Astrocyte of the cerebellum (primary cell): ENCODE measurements at regions not wholly inside any gene's neighbourhood (a gene's known extent, or its start where the extent isn't known, plus 50 kb on each side); places are given as distances from the start of the nearest gene placed in this dataset.
"Not testable (repeated sequence)": the region's sequence is repeated elsewhere in the genome, so short reads cannot be mapped to it uniquely, and the experiment has no call there.

Experiments used
- DNase-seq: peaks from one replicate; pipeline ENCODE4 v3.0.0-alpha.2; 2011; ENCODE audit warnings: low read depth
- H3K4me3 ChIP-seq: 2 replicates; pipeline ENCODE4 v1.5.1; 2011; ENCODE audit warnings: mild to moderate bottlenecking, low read depth, low read length, moderate library complexity
- in situ Hi-C: cut with HindIII; loops from 2 replicates; pipeline ENCODE4 v1.10.0; 2017; ENCODE audit warnings: low sequenced_read_pairs
- TF ChIP-seq, protein P1 (sequence below): IDR thresholded peaks from 2 replicates; pipeline ENCODE4 v1.5.1; 2012; ENCODE audit warnings: low read length, low read depth, moderate library complexity, mild to moderate bottlenecking; ENCODE audit errors: missing control alignments

DNA sequence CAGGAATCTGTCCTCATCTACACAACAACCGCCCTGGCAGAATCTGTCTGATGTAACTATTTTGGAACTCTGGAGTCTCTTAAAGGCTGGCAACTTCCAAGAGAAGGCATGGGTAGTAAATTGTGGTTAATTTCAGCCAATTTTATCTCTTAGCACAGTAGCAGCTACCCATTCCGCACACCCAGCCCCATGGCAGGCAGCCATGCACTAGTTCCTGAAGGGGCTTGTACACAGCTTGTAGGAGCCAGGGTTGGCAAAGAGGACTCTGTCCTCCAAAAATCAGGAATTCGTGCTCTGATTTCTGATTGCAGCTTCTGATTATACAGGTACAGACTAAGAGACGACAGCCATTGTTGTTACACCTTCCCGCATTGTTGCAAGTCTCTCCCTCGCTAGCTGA, 155.9 kb downstream of the RNF144B start:
- no peak for DNase-seq
- in situ Hi-C loops = no loop called here
- H3K4me3 ChIP-seq = no peak overlapping the region
- TF ChIP-seq, protein P1, sequence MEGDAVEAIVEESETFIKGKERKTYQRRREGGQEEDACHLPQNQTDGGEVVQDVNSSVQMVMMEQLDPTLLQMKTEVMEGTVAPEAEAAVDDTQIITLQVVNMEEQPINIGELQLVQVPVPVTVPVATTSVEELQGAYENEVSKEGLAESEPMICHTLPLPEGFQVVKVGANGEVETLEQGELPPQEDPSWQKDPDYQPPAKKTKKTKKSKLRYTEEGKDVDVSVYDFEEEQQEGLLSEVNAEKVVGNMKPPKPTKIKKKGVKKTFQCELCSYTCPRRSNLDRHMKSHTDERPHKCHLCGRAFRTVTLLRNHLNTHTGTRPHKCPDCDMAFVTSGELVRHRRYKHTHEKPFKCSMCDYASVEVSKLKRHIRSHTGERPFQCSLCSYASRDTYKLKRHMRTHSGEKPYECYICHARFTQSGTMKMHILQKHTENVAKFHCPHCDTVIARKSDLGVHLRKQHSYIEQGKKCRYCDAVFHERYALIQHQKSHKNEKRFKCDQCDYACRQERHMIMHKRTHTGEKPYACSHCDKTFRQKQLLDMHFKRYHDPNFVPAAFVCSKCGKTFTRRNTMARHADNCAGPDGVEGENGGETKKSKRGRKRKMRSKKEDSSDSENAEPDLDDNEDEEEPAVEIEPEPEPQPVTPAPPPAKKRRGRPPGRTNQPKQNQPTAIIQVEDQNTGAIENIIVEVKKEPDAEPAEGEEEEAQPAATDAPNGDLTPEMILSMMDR = no peak

DNA sequence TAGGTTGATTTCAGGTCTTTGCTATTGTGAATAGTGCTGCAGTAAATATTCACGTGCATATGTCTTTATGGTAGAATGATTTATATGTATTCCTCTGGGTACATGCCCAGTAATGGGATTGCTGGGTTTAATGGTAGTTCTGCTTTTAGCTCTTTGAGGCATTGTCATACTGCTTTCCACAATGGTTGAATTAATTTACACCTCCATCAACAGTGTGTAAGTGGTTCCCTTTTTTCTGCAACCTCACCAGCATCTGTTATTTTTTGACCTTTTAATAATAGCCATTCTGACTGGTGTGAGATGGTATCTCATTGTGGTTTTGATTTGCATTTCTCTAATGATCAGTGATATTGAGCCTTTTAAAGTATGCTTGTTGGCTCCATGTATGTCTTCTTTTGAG, 158.0 kb downstream of the RNF144B start:
- H3K4me3 ChIP-seq, DNase-seq, in situ Hi-C loops: not testable (repeated sequence)

DNA sequence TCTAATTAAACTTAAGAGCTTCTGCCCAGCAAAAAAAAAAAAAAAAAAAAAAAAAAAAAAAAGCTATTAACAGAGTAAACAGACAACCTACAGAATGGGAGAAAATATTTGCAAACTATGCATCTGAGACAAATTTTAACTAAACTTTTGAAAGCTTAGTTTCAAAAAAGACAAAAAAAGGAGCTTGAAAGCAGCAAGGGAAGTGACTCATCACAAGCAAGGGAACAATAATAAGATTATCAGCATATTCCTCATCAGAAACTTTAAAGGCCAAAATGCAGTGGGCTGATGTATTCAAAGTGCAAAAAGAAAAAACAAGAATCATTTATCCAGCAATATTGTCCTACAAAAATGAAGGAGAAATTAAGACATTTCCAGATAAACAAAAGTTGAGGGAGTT, 158.6 kb downstream of the RNF144B start:
- no peak for DNase-seq
- in situ Hi-C loops = no loop called here
- H3K4me3 ChIP-seq = no peak overlapping the region
- TF ChIP-seq, protein P1 = no peak

DNA sequence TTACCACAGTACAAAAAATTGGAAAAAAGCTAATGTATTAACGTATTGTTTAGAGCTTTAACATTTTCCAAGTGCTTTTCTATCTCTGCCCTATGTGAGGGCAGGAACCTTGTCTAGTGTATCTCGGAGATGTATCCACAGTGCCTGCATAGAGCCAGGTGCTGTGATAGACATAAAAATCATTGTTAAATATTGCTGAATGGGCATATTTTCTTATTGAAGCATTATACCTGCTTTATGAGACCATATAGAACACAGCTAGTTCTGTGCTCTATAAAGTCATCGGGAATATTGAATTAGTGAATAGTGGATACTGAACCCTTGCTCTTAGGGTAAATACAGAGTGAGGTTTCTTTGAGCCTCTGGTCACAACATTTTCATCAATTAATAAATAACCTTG, 163.0 kb downstream of the RNF144B start:
- in situ Hi-C loops = no loop called here
- H3K4me3 ChIP-seq = no peak overlapping the region
- DNase-seq = no peak
- TF ChIP-seq, protein P1 = no peak

DNA sequence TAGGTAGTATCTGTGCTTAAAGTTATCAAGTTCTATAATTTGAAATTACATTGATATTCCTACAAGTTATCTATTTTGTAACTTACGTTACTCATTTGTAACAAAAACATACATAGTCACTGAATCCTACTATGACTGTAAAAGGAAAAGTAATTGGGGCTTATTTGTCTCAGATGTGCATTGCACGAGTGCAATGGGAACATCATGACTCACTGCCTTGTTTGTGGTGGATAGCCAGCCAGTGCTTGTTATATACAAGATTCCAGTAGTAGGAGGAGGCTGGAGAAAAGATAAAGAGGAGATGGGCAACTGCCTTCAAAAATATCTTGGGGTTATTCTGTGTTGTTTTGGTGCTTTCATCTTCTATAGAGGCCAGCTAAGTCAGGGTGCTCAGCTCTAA, 164.1 kb downstream of the RNF144B start:
- H3K4me3 ChIP-seq = no peak overlapping the region
- peak; percentile 35 for DNase-seq
- TF ChIP-seq, protein P1 = no peak
- in situ Hi-C loops = no loop called here

DNA sequence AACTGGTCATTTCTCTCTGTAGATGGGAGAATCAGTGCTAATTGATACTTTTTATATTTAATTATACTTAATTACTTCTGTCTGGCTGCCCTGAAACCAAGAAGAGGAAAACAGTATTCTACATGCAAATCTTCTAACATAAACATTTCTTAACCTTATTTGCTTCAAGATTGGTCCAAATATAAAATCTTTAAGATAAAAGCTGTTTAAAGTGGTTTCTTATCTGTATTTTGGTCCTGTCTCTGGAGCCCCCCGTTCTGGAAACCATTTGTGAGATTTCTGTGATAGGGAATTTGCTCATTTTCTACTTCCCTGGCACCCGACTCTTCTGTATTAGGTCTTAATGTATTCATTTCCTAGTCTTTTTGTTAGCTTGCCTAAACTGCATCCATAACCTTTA, 168.6 kb downstream of the RNF144B start:
- H3K4me3 ChIP-seq = no peak overlapping the region
- DNase-seq = no peak
- in situ Hi-C loops = no loop called here
- TF ChIP-seq, protein P1 = no peak

DNA sequence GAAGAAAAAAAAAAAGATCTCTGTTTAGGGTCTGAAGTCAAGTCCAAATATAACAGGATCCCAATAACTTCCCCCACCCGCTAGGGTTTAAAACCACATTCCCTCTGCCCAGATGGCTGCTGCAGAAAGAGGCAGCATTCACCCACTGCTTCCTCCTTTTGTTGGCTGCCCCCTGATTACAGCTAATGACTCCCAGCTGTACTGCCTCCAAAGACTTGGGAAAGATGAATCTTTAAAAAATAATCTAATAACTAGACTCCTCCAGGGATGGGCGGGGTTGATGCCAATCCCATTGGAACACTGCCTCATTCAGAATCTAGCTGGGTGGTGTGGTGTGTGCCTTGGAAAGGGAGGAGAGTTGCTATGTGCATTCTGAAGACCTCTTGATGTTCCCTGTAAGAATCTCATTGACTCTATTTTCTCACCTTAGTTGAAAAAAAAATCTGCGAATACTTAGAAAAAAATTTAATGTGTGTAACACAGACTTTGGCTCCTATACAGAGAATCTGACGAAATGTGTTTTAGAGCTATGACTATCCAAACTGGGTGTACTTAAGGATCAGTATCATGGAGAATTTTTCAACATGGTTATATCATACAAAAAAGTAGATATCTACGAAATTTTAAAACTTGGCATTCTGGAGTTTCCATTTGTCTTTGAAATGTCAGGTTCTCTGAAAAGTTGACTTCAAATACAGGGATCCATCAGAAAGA, 174.0 kb downstream of the RNF144B start:
- no peak for DNase-seq
- H3K4me3 ChIP-seq = no peak overlapping the region
- in situ Hi-C loops = no loop called here
- TF ChIP-seq, protein P1 = no peak
